Upper lobe of right lung (tissue), 1 donor: ENCODE measurements at regions not wholly inside any gene's neighbourhood (a gene's known extent, or its start where the extent isn't known, plus 50 kb on each side); places are given as distances from the start of the nearest gene placed in this dataset.

Experiments
- ATAC-seq: fragments of 200-7000 bp; cut with Tn5 transposase; one replicate; pipeline ENCODE4 v1.9.1; 2020; ENCODE audit warnings: mild to moderate bottlenecking, moderate library complexity
- DNase-seq: peaks from one replicate; pipeline ENCODE4 v3.0.0-alpha.2; 2020
- H3K27ac ChIP-seq: fragments of 200-600 bp; one replicate; pipeline ENCODE4 v1.8.0; 2022
- H3K27me3 ChIP-seq: fragments of 200-600 bp; one replicate; pipeline ENCODE4 v1.8.0; 2022; ENCODE audit warnings: mild to moderate bottlenecking
- H3K36me3 ChIP-seq: fragments of 200-600 bp; one replicate; pipeline ENCODE4 v1.8.0; 2022
- H3K4me1 ChIP-seq: fragments of 200-600 bp; one replicate; pipeline ENCODE4 v1.8.0; 2022
- H3K4me3 ChIP-seq: fragments of 200-600 bp; one replicate; pipeline ENCODE4 v1.8.0; 2022; ENCODE audit warnings: mild to moderate bottlenecking
- H3K9me3 ChIP-seq: fragments of 200-600 bp; one replicate; pipeline ENCODE4 v1.8.0; 2022
- CTCF ChIP-seq: fragments of 200-600 bp; IDR thresholded peaks from one replicate; pipeline ENCODE4 v1.8.0; 2022; ENCODE audit warnings: antibody characterized with exemption
- intact Hi-C: fragments of 100-400 bp; cut with DNase I; formaldehyde crosslinking; loops from one replicate; pipeline ENCODE4 v1.11.0; 2022
- donor health status: DM: no; HTN: yes; CAD: no; lungs with severe emphysema.

GRCh38 chr12:42648061-42648460, 58.5 kb upstream of the PRICKLE1 start:
- H3K9me3 ChIP-seq: no peaks in the 10 kb centered on the region
- ATAC-seq: no peak

GRCh38 chr12:42643881-42644579, 54.5 kb upstream of the PRICKLE1 start:
- no peak for TF ChIP-seq CTCF
- no peak for ATAC-seq
- H3K4me3 ChIP-seq: no peak overlapping the region
- no peaks in the 10 kb centered on the region for H3K36me3 ChIP-seq
- H3K27me3 ChIP-seq: no peaks in the 10 kb centered on the region
- H3K27ac ChIP-seq: no peak overlapping the region
- no peaks in the 10 kb centered on the region for H3K9me3 ChIP-seq
- no peaks in the 10 kb centered on the region for H3K4me1 ChIP-seq
- intact Hi-C loops: no loop called here
- DNase-seq: no peak

More at GRCh38 chr12:42648061-42648460, 58.5 kb upstream of the PRICKLE1 start:
- Histone ChIP-seq H3K4me1 (no peaks in the 10 kb centered on the region), H3K27me3 (no peaks in the 10 kb centered on the region), H3K36me3 (no peaks in the 10 kb centered on the region), H3K4me3 (no peak overlapping the region), H3K27ac (no peak overlapping the region)
- intact Hi-C loops: no loop called here
- no peak for TF ChIP-seq CTCF
- DNase-seq: no peak

GRCh38 chr12:42641221-42641885, 51.8 kb upstream of the PRICKLE1 start:
- no peaks in the 10 kb centered on the region for H3K9me3 ChIP-seq
- TF ChIP-seq CTCF: no peak
- intact Hi-C loops: no loop called here
- ATAC-seq (no peak), DNase-seq (no peak)
- no peaks in the 10 kb centered on the region for H3K36me3 ChIP-seq
- H3K27me3 ChIP-seq: no peaks in the 10 kb centered on the region
- H3K27ac ChIP-seq: no peak overlapping the region
- no peaks in the 10 kb centered on the region for H3K4me1 ChIP-seq
- H3K4me3 ChIP-seq: no peak overlapping the region

- Histone ChIP-seq H3K27me3 (no peaks in the 10 kb centered on the region), H3K27ac (no peak overlapping the region), H3K36me3 (no peaks in the 10 kb centered on the region), H3K4me3 (no peak overlapping the region), H3K9me3 (no peaks in the 10 kb centered on the region), H3K4me1 (no peaks in the 10 kb centered on the region)
- ATAC-seq: no peak
- no peak for DNase-seq
- TF ChIP-seq CTCF: no peak
- intact Hi-C loops: no loop called here
These were observed 50.8 kb upstream of the PRICKLE1 start for GRCh38 chr12:42640391-42640790.

- DNase-seq: no peak
- no peak for ATAC-seq
- Histone ChIP-seq H3K4me3 (no peak overlapping the region), H3K9me3 (no peaks in the 10 kb centered on the region), H3K4me1 (no peaks in the 10 kb centered on the region), H3K36me3 (no peaks in the 10 kb centered on the region), H3K27me3 (no peaks in the 10 kb centered on the region), H3K27ac (no peak overlapping the region)
- no peak for TF ChIP-seq CTCF
- intact Hi-C loops: no loop called here
These were observed 50.0 kb upstream of the PRICKLE1 start for GRCh38 chr12:42639556-42639955.
